ENCODE measurements at regions not wholly inside any gene's neighbourhood (a gene's known extent, or its start where the extent isn't known, plus 50 kb on each side); places are given as distances from the start of the nearest gene placed in this dataset.

GRCh38 chr2:43054367-43054766 lies 172.0 kb downstream of the ZFP36L2 start:
- ChIA-PET POLR2A (no interaction called here), RAD21 (ENCODE audit: low non-redundant PET in 1 of 2, low total read pairs in 2 of 2, uncharacterized antibody in 2 of 2, unreplicated experiment in 2 of 2) (no interaction called here), CTCF (no interaction called here)
- Histone ChIP-seq H3K9me3 (ENCODE audit: control insufficient read depth in 1 of 2, insufficient read depth in 1 of 2, low read depth in 1 of 2, low read length in 2 of 2) (no peaks in the 10 kb centered on the region), H3K36me3 (ENCODE audit: control insufficient read depth in 1 of 2, insufficient read depth in 2 of 2, low read length in 2 of 2) (no peaks in the 10 kb centered on the region), H4K20me1 (ENCODE audit: insufficient read depth) (no peaks in the 10 kb centered on the region), H3K4me3 (replicated peaks in 1 of 2; ENCODE audit: low read depth in 1 of 2, low read length in 2 of 2) (no peak overlapping the region), H3K9me2 (ENCODE audit: insufficient read depth) (no peaks in the 10 kb centered on the region), H2AFZ (ENCODE audit: low read depth, low read length, poor library complexity, severe bottlenecking) (no peak overlapping the region), H3K4me2 (ENCODE audit: low read length) (no peak overlapping the region), H3K79me2 (ENCODE audit: insufficient read depth, low read length) (no peaks in the 10 kb centered on the region), H3K27ac (ENCODE audit: low read depth, low read length) (no peak overlapping the region), H3K9ac (ENCODE audit: low read length) (no peak overlapping the region), H3K4me1 (ENCODE audit: control insufficient read depth in 1 of 2, insufficient read depth in 2 of 2, low read length in 2 of 2) (peaks cover 0 to 16% of the 10 kb centered on the region in 2 experiments; a peak in 2 of 4 replicates), H3K27me3 (ENCODE audit: insufficient read depth, low read length) (no peaks in the 10 kb centered on the region)
- ATAC-seq: no peak
- no TSS peak for BruUV-seq (replicated peaks)
- DNase-seq (ENCODE audit: low read depth, low spot score): no peak
- intact Hi-C loops (cut with micrococcal nuclease): no loop called here
- TF ChIP-seq ZBTB33 (IDR thresholded peaks at IDR 0.05; ENCODE audit: extremely low read depth, insufficient replicate concordance, low read length) (no peak), RAD21 (IDR thresholded peaks at IDR 0.05; ENCODE audit: low read depth) (no peak), CTCF (IDR thresholded peaks at IDR 0.05 in 2 of 3, conservative IDR thresholded peaks at IDR 0.05 in 1 of 3; ENCODE audit: borderline replicate concordance in 1 of 3, insufficient read depth in 1 of 3, low read depth in 2 of 3, low read length in 2 of 3) (no peak), MAX (IDR thresholded peaks at IDR 0.05) (no peak), REST (IDR thresholded peaks at IDR 0.05; ENCODE audit: low read depth) (no peak), SP1 (IDR thresholded peaks at IDR 0.05; ENCODE audit: low read depth) (no peak), ATF3 (IDR thresholded peaks at IDR 0.05) (no peak), ZFX (IDR thresholded peaks at IDR 0.05) (no peak), SIN3A (IDR thresholded peaks at IDR 0.05; ENCODE audit: low read depth) (no peak)
